ENCODE measurements at regions not wholly inside any gene's neighbourhood (a gene's known extent, or its start where the extent isn't known, plus 50 kb on each side); places are given as distances from the start of the nearest gene placed in this dataset.
A peak's percentile ranks its signal among the peaks of the same experiment; 100 is the strongest.
"Not testable (repeated sequence)": the region's sequence is repeated elsewhere in the genome, so short reads cannot be mapped to it uniquely, and the experiment has no call there.

DNA sequence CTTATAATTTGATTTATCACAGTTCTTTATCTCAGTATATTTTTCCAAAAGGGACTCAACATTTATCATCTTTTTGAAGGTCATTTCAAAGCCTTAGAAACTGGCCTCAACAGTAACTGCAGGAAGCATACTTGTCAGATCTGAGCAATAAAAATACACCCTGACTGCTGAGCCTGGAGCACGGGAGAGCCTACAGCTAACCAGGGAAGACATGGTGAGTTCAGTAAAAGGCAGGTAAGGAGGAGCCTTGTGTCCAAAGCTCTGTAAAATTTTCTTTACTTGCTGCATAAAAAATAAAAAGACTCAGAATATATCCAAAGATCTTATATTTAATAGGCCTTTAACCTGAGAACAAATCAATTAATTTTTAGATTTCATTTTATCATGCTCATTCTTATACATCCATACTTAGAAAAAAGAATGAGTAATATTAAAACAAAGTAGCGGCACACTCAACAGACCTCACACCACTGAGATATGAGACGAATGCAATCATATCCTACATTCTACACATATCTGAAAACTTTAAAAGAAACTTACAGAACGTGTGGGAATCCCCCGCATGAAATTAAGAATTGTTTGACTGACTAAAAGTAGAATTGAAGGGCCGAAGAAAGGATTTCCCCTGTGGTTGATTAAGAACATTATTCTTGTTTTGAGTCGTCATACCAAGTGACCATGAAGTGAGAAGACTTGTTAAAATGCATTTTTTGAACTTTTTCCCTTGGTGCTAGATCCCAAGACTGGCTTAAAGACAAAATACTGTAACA is 296.4 kb upstream of the MKLN1 start:
- H3K4me1 Mint-ChIP-seq = peaks cover 60% of the 10 kb centered on the region
- DNase-seq (ENCODE audit: low spot score in 2 of 2) (no peak), ATAC-seq (ENCODE audit: low read depth) (peak; percentile 35)
- peak overlapping the region; percentile 96 for H3K27ac Mint-ChIP-seq
- H3K4me3 Mint-ChIP-seq = peak overlapping the region; percentile 69
- H3K9me3 Mint-ChIP-seq = no peaks in the 10 kb centered on the region
- H3K36me3 Mint-ChIP-seq = peaks cover 7% of the 10 kb centered on the region
- H3K27me3 Mint-ChIP-seq = no peaks in the 10 kb centered on the region

DNA sequence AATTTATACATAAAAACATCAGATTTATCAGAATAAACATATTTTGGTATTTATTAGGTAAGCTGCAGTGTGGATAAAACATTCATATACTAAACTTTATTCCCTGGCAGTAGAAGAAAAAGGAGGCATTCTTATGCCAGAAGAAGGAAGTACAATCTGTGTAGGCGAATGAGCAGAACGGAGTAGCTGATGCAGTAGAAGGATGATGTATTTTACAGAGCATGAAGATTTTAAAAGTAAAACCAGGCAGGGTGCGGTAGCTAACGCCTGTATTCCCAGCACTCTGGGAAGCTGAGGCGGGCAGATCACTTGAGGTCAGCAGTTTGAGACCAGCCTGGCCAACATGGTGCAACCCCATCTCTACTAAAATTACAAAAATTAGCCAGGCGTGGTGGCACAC is 294.9 kb upstream of the MKLN1 start:
- peak overlapping the region; percentile 96 for H3K27ac Mint-ChIP-seq
- no peaks in the 10 kb centered on the region for H3K9me3 Mint-ChIP-seq
- H3K36me3 Mint-ChIP-seq = peaks cover 7% of the 10 kb centered on the region
- H3K4me1 Mint-ChIP-seq = peaks cover 50% of the 10 kb centered on the region
- H3K27me3 Mint-ChIP-seq = no peaks in the 10 kb centered on the region
- ATAC-seq (ENCODE audit: low read depth) (peak; percentile 32), DNase-seq (ENCODE audit: low spot score in 2 of 2) (no peak)
- peak overlapping the region; percentile 46 for H3K4me3 Mint-ChIP-seq

DNA sequence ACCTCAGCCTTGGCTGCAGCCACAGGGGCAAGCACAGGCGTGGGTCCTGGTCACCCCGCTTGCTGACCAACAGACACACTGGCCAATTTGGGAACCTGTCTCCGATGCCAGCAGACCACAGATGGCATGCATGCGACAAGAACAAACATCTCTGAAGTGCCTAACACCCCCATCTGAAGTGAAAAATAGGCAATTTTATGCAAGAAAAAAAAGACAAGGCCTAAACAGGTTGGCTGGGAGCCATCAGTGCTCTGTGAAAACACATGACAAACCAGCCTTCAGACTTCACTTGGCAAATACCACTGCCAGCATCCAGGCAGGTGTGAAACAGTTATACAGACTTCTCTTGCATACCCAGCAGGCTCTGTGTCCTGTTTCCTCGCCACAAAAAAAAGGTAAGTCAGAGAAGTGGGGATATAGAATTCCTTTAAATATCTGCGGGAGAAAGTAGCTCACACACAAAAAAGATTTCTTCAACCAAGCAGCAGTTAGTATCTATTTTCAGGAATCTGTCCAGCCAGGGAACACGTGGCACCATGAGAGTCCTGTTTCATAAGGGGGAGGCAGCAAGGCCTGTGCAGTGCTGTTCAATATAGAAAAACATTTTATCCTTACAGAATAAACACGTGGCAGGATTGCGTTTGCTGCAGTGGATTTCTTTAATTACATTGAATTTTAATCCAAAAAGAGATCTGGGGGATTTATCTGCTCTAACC is 293.4 kb upstream of the MKLN1 start:
- Mint-ChIP-seq H3K36me3 (peaks cover 11% of the 10 kb centered on the region), H3K27me3 (no peaks in the 10 kb centered on the region), H3K4me1 (peaks cover 46% of the 10 kb centered on the region), H3K4me3 (no peak overlapping the region), H3K9me3 (no peaks in the 10 kb centered on the region), H3K27ac (peak overlapping the region; percentile 88)
- DNase-seq (ENCODE audit: low spot score in 2 of 2) (no peak), ATAC-seq (ENCODE audit: low read depth) (no peak)

DNA sequence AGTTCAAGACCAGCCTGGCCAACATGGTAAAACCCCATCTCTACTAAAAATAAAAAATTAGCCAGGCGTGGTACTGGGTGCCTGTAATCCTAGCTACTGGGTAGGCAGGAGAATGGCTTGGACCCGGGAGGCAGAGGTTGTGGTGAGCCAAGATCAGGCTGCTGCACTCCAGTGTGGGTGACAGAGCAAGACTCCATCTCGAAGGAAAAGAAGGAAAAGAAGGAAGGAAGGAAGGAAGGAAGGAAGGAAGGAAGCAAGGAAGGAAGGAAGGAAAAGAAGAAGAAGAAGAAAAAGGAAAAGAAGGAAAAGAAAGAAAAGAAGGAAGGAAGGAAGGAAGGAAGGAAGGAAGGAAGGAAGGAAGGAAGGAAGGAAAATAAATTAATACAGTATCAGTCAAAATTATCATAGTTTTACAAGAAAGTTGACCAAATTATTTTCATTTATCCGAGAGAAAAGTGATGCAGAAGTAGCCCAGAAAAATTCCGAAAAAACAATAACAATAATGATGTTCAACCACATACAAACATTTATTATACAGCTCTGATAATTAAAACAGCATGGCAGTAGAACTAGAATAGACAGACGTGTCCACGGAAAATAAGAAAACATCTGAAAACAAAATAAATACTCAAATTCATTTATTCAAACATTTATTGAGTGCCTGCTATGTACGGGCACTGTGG is 292.4 kb upstream of the MKLN1 start:
- Mint-ChIP-seq H3K9me3 (no peaks in the 10 kb centered on the region), H3K27me3 (no peaks in the 10 kb centered on the region), H3K36me3 (peaks cover 11% of the 10 kb centered on the region), H3K4me3 (peak overlapping the region; percentile 17), H3K27ac (peak overlapping the region; percentile 88), H3K4me1 (peaks cover 49% of the 10 kb centered on the region)
- DNase-seq (ENCODE audit: low spot score in 2 of 2) (no peak), ATAC-seq (ENCODE audit: low read depth) (no peak)

DNA sequence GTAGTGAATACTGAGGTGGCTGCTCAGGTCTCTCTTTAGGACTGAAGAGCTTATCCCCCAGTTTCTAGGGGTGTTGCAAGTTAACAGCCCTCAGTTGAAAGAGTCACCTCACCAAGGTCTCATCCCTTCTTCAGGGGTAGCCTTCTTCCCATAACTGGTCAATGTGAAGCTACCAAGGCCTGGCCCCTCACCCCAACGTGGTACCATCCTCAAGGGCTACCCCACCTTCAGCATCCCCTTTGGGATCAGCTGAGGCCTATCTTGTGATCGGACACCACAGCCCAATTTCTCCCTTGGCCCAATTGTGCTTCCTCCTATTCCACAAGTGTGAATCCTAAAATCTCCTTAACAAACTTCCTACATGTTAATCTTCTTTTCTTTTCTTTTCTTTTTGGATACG is 289.5 kb upstream of the MKLN1 start:
- no peaks in the 10 kb centered on the region for H3K9me3 Mint-ChIP-seq
- H3K36me3 Mint-ChIP-seq = peaks cover 14% of the 10 kb centered on the region
- peaks cover 39% of the 10 kb centered on the region for H3K4me1 Mint-ChIP-seq
- H3K27ac Mint-ChIP-seq = peak overlapping the region; percentile 73
- DNase-seq (ENCODE audit: low spot score in 2 of 2) (no peak), ATAC-seq (ENCODE audit: low read depth) (no peak)
- H3K4me3 Mint-ChIP-seq = no peak overlapping the region
- H3K27me3 Mint-ChIP-seq = no peaks in the 10 kb centered on the region

DNA sequence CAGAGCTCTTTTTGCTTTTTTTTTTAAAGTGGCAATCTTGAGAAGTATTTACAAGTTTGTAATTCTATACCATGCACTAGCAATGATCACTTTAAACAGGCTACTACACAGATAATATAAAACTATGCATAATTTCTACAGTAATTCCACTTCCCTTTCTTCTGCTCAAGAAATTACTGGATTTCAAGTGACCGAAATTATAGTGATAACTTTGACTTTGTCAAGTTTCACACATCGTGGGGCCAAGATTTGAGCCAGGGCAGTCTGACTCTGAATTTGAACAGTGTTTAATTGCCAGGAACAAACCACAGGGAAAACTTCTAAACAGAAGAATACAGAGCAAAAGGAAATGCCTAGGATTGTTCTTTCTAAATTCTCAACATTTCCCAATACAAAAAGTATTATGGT is 288.3 kb upstream of the MKLN1 start:
- Mint-ChIP-seq H3K9me3 (no peaks in the 10 kb centered on the region), H3K4me1 (peaks cover 31% of the 10 kb centered on the region), H3K4me3 (no peak overlapping the region), H3K27ac (peak overlapping the region; percentile 56), H3K36me3 (peaks cover 14% of the 10 kb centered on the region), H3K27me3 (no peaks in the 10 kb centered on the region)
- DNase-seq (ENCODE audit: low spot score in 2 of 2) (no peak), ATAC-seq (ENCODE audit: low read depth) (no peak)

DNA sequence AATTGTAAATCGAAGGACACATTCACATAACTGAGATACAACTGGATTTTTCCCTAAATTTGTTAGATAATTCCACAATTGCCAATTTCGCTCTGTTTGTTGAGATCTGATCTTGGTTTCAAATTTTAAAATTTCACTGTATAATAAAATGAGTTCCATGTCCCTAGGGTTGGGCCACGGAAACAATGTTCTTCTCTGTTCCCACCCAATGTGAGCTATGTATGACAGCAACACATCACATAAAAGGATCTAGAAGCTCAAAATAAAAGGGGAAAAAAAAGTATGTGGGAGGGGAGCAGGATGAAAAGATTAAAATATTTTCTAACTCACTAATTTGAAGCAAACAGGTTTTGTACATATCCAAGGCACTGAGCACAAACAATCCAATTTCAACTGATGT is 287.8 kb upstream of the MKLN1 start:
- DNase-seq (ENCODE audit: low spot score in 2 of 2) = no peak
- peaks cover 33% of the 10 kb centered on the region for H3K4me1 Mint-ChIP-seq
- peaks cover 18% of the 10 kb centered on the region for H3K36me3 Mint-ChIP-seq
- H3K4me3 Mint-ChIP-seq = no peak overlapping the region
- H3K27ac Mint-ChIP-seq = peak overlapping the region; percentile 56
- no peak for ATAC-seq (ENCODE audit: low read depth)
- H3K9me3 Mint-ChIP-seq = no peaks in the 10 kb centered on the region
- H3K27me3 Mint-ChIP-seq = no peaks in the 10 kb centered on the region

DNA sequence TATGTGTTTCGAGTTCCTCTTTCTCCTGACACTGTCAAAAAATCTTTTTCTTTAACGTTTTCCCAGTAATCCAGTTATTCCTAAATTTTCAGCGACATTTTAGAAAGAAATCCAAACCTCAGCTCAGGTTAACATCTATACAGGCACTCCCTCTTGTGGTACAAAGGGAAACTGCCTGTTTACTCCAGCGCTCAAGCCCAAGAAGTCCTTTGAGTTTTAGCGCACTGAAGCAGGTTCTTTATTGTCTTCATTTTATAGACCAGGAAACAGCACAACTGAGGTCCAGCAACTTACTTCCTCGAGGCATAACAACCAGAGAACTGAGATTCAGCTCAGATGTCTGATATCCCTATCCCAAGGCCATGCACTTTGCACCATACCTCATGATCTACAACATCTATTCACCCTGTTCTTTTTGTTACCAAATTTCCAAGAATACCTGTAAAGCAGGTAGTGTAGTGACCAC is 287.2 kb upstream of the MKLN1 start:
- peak in 1 of 2 donors; percentile 61 for DNase-seq (ENCODE audit: low spot score in 2 of 2)
- no peaks in the 10 kb centered on the region for H3K27me3 Mint-ChIP-seq
- H3K4me1 Mint-ChIP-seq = peaks cover 32% of the 10 kb centered on the region
- peak overlapping the region; percentile 14 for H3K4me3 Mint-ChIP-seq
- peaks cover 16% of the 10 kb centered on the region for H3K36me3 Mint-ChIP-seq
- ATAC-seq (ENCODE audit: low read depth) = peak; percentile 77
- peak overlapping the region; percentile 56 for H3K27ac Mint-ChIP-seq
- H3K9me3 Mint-ChIP-seq = peaks cover under 1% of the 10 kb centered on the region

DNA sequence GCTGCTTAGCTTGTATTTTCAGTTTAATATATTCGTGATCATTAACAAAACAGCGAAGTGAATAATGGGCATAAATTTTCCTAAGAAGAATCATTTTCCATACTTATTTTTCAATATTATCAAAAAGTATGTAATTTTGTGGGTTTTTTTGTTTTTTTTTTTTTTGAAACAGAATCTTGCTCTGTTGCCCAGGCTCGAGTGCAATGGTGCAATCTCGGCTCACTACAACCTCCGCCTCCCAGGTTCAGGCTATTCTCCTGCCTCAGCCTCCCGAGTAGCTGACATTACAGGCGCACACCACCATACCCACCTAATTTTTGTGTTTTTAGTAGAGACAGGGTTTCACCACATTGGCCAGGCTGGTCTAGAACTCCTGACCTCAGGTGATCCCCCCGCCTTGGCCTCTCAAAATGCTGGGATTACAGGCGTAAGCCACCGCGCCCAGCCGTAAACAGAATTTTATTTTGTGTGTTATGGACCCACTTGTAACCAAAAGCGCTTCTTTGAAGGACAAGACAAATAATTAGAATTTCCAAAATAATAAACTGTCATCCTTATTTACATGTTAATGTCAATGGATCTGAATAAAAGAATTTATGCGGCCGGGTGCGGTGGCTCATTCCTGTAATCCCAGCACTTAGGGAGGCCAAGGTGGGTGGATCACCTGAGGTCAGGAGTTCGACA is 286.5 kb upstream of the MKLN1 start:
- Mint-ChIP-seq H3K36me3 (peaks cover 19% of the 10 kb centered on the region), H3K4me1 (peaks cover 33% of the 10 kb centered on the region), H3K27ac (peak overlapping the region; percentile 56)
- DNase-seq (ENCODE audit: low spot score in 2 of 2) = peak in 1 of 2 donors; percentile 10
- not testable (repeated sequence) for ATAC-seq (ENCODE audit: low read depth); H3K4me3 Mint-ChIP-seq; H3K9me3 Mint-ChIP-seq; H3K27me3 Mint-ChIP-seq

DNA sequence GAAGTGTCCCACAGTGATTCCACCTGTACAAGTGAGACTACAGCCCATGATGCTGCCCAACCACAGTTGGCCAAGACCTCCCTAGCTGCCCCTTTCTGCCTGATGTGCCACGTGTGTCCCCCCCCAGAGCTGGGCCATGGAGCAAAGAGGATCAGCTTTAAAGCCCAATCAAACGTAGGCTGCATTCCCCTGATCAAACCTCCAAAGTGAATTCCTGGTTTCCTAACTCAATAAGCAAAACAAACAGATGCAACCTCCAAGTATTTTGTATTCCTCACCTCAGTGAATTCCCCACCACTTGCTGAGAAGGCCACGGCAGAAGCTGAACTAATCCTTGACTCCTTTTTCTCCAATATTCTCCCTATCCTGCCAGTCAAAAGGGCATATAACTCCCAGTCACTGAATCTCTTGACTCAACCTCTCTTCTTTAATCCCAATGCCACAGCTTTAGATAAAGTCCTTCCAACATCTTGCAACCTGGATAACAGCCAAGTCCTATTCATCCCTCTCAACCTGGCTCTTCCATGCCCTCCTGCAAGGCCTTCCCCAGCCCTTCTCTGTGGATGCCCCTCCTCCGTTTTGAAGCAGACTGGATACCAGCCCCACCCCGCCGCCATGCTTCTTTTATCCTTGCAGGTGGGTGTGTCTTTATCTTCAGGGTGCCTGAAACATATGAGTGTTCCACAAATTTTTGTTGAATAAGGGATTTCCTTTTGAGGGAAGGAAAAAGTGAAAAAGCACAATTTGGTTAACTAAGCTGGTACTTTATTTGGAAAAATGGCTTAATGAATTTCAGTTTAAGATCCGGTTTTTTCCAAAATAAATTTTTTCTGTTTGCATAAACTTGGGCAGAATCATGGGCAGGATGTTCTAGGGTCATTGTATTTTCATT is 285.2 kb upstream of the MKLN1 start:
- ATAC-seq (ENCODE audit: low read depth) (no peak), DNase-seq (ENCODE audit: low spot score in 2 of 2) (peak in 1 of 2 donors; percentile 10)
- H3K36me3 Mint-ChIP-seq = peaks cover 29% of the 10 kb centered on the region
- H3K9me3 Mint-ChIP-seq = peaks cover 4% of the 10 kb centered on the region
- peak overlapping the region; percentile 56 for H3K27ac Mint-ChIP-seq
- peaks cover 35% of the 10 kb centered on the region for H3K4me1 Mint-ChIP-seq
- no peaks in the 10 kb centered on the region for H3K27me3 Mint-ChIP-seq
- H3K4me3 Mint-ChIP-seq = no peak overlapping the region

DNA sequence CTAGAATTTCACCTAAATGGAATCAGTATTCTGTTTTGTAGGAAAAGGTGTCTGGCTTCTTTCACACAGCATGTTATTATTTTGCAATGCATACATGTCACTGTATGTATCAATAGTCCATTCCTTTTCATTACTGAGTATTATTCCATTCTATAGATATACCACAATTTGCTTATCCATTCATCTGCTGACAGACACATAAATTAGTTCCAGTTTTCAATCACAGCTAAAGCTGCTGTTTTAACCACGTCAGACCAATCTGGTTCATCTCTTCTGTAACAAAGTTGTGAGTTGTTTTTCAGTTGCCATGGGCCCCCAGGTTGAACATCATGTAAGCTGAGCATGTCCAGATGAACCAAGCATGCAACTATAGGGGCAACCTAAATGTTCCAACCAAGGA is 282.1 kb upstream of the MKLN1 start:
- Mint-ChIP-seq H3K27ac (peak overlapping the region; percentile 45), H3K9me3 (peaks cover 4% of the 10 kb centered on the region), H3K4me1 (peaks cover 41% of the 10 kb centered on the region), H3K36me3 (peaks cover 36% of the 10 kb centered on the region), H3K27me3 (no peaks in the 10 kb centered on the region), H3K4me3 (no peak overlapping the region)
- ATAC-seq (ENCODE audit: low read depth) = no peak
- no peak for DNase-seq (ENCODE audit: low spot score in 2 of 2)

DNA sequence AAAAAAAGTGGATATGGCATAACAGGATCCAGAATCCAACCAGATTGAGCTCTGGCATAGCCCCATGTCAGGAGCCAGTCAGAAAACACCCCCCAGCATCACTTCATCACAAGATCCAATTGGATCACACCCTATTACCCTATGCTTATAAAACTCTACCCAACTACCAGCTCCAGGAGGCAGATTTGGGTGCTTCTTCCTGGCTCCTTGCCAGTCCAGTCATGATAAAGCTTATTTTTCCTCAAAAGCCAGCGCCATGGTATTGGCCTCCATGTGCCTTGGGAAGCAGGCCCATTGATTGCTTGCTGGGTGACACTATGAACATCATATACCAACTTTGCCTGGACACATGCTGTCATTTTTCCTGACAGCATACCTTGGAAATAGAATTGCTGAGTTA is 281.4 kb upstream of the MKLN1 start:
- Mint-ChIP-seq H3K27ac (peak overlapping the region; percentile 45), H3K4me3 (no peak overlapping the region), H3K9me3 (peaks cover 4% of the 10 kb centered on the region), H3K4me1 (peaks cover 40% of the 10 kb centered on the region), H3K36me3 (peaks cover 38% of the 10 kb centered on the region), H3K27me3 (no peaks in the 10 kb centered on the region)
- DNase-seq (ENCODE audit: low spot score in 2 of 2) (no peak), ATAC-seq (ENCODE audit: low read depth) (no peak)

Data from memory B cell (primary cell).